DMS79 treated with DMSO at 0.1 percent for 48 hours (cell line): ENCODE measurements at regions not wholly inside any gene's neighbourhood (a gene's known extent, or its start where the extent isn't known, plus 50 kb on each side); places are given as distances from the start of the nearest gene placed in this dataset.
A peak's percentile ranks its signal among the peaks of the same experiment; 100 is the strongest.
"Not testable (repeated sequence)": the region's sequence is repeated elsewhere in the genome, so short reads cannot be mapped to it uniquely, and the experiment has no call there.

Source experiments
- DNase-seq: peaks from one replicate; lab custom pipeline; 2025; lab: John Stamatoyannopoulos, UW

- no peak for DNase-seq
Observed at GRCh38 chr1:182159443-182159842, 97.9 kb upstream of the ZNF648 start.

- DNase-seq, result no peak
Observed at GRCh38 chr1:182157187-182157586, 95.7 kb upstream of the ZNF648 start.

- DNase-seq, result not testable (repeated sequence)
Observed at GRCh38 chr1:182154425-182154824, 92.9 kb upstream of the ZNF648 start.

- DNase-seq, result no peak
Observed at GRCh38 chr1:182149411-182149965, 88.0 kb upstream of the ZNF648 start.

- DNase-seq, result no peak
Observed at GRCh38 chr1:182147951-182148350, 86.4 kb upstream of the ZNF648 start.

GRCh38 chr1:182147136-182147820, 85.8 kb upstream of the ZNF648 start:
- no peak for DNase-seq

GRCh38 chr1:182146286-182146685, 84.8 kb upstream of the ZNF648 start:
- no peak for DNase-seq

GRCh38 chr1:182145441-182145840, 83.9 kb upstream of the ZNF648 start:
- DNase-seq, result no peak

- DNase-seq, result no peak
Observed at GRCh38 chr1:182144646-182145030, 83.1 kb upstream of the ZNF648 start.

- no peak for DNase-seq
Observed at GRCh38 chr1:182143825-182144645, 82.5 kb upstream of the ZNF648 start.

GRCh38 chr1:182143154-182143657, 81.7 kb upstream of the ZNF648 start:
- DNase-seq, result peak; percentile 78

GRCh38 chr1:182142621-182143020, 81.1 kb upstream of the ZNF648 start:
- DNase-seq, result no peak

- DNase-seq, result no peak
Observed at GRCh38 chr1:182141040-182141439, 79.5 kb upstream of the ZNF648 start.

GRCh38 chr1:182139496-182139895, 78.0 kb upstream of the ZNF648 start:
- no peak for DNase-seq

- DNase-seq, result no peak
Observed at GRCh38 chr1:182137546-182137945, 76.0 kb upstream of the ZNF648 start.

- DNase-seq, result no peak
Observed at GRCh38 chr1:182135946-182136345, 74.4 kb upstream of the ZNF648 start.

GRCh38 chr1:182134257-182134656, 72.7 kb upstream of the ZNF648 start:
- no peak for DNase-seq

GRCh38 chr1:182133181-182133580, 71.7 kb upstream of the ZNF648 start:
- no peak for DNase-seq

GRCh38 chr1:182129398-182129797, 67.9 kb upstream of the ZNF648 start:
- no peak for DNase-seq

GRCh38 chr1:182128502-182128901, 67.0 kb upstream of the ZNF648 start:
- DNase-seq, result no peak

- no peak for DNase-seq
Observed at GRCh38 chr1:182127656-182128055, 66.1 kb upstream of the ZNF648 start.

GRCh38 chr1:182126272-182126800, 64.8 kb upstream of the ZNF648 start:
- no peak for DNase-seq

GRCh38 chr1:182122913-182123260, 61.4 kb upstream of the ZNF648 start:
- no peak for DNase-seq
